ENCODE measurements at regions not wholly inside any gene's neighbourhood (a gene's known extent, or its start where the extent isn't known, plus 50 kb on each side); places are given as distances from the start of the nearest gene placed in this dataset.

DNA sequence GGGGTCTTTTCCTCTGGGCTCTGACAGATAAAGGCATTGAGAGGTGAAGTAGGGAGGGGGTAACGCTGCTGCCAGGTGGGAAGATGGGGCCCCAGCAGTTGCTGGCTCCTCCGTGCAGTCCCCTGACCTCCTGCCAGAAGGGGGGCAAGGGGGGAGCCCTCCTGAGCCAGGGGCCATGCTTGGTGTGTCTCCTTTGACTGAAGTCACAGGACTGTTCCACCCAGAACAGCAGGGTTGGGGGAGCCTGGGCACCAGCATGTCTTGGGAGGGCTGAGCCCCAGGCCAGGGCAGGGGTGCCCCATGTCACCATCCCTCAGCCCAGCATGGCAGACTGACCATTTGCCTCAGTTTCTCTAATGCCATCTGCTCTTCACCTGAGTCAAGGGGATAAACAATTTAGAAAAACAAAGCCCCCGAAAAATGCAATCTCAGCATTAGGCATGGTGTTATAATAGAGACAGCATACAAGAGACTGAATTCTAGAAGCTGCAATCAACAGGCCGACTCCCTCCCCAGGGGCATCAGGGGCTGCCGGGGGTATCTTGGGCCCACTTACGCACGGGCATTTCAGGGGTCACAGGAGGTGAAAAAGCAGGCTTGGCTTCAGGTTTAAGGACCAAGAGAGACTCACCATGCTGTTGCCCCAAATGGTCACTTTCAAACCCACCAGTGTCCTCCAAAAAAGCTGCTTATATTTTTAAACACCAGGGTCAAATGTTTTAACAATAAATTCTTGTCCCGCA is 108.6 kb upstream of the GPR26 start:
- TF ChIP-seq ATF2 (tag by site-specific recombination; IDR thresholded peaks at IDR 0.05; ENCODE audit: low read depth) (no peak), ZNF138 (tag by site-specific recombination; IDR thresholded peaks at IDR 0.05; ENCODE audit: borderline replicate concordance) (no peak), ZNF707 (tag by site-specific recombination; IDR thresholded peaks at IDR 0.05) (no peak), ZNF114 (tag by site-specific recombination; IDR thresholded peaks at IDR 0.05) (no peak), MYNN (tag by site-specific recombination; IDR thresholded peaks at IDR 0.05; ENCODE audit: borderline replicate concordance) (no peak), ZNF777 (tag by site-specific recombination; IDR thresholded peaks at IDR 0.05; ENCODE audit: borderline replicate concordance) (no peak)
- TF ChIP-seq, protein P1, sequence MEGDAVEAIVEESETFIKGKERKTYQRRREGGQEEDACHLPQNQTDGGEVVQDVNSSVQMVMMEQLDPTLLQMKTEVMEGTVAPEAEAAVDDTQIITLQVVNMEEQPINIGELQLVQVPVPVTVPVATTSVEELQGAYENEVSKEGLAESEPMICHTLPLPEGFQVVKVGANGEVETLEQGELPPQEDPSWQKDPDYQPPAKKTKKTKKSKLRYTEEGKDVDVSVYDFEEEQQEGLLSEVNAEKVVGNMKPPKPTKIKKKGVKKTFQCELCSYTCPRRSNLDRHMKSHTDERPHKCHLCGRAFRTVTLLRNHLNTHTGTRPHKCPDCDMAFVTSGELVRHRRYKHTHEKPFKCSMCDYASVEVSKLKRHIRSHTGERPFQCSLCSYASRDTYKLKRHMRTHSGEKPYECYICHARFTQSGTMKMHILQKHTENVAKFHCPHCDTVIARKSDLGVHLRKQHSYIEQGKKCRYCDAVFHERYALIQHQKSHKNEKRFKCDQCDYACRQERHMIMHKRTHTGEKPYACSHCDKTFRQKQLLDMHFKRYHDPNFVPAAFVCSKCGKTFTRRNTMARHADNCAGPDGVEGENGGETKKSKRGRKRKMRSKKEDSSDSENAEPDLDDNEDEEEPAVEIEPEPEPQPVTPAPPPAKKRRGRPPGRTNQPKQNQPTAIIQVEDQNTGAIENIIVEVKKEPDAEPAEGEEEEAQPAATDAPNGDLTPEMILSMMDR (tag by site-specific recombination; IDR thresholded peaks at IDR 0.05) = no peak

Measured in HEK293 (cell line).